ENCODE measurements at regions not wholly inside any gene's neighbourhood (a gene's known extent, or its start where the extent isn't known, plus 50 kb on each side); places are given as distances from the start of the nearest gene placed in this dataset.

- TF ChIP-seq CREB3 (CRISPR knock-in tag; IDR thresholded peaks at IDR 0.05), result peak; percentile 38; the same call in 1 of the 2 replicates
- TF ChIP-seq ARNTL (CRISPR knock-in tag; IDR thresholded peaks at IDR 0.05), result no peak
- TF ChIP-seq POLR2A (IDR thresholded peaks at IDR 0.05; ENCODE audit: insufficient read depth in 1 of 2, low read depth in 2 of 2, low read length in 2 of 2), result peak in 1 of 2 experiments; percentile 42
- 0 out of 2 replicates have a peak, but pooled peaks have one; percentile 44 for TF ChIP-seq ZNF878 (CRISPR knock-in tag; IDR thresholded peaks at IDR 0.05)
- no peak for TF ChIP-seq DNMT1 (CRISPR knock-in tag; IDR thresholded peaks at IDR 0.05)
- no peak for TF ChIP-seq PHF5A (CRISPR knock-in tag; IDR thresholded peaks at IDR 0.05; ENCODE audit: low read depth, unreplicated experiment)
- TF ChIP-seq MTA1 (CRISPR knock-in tag; IDR thresholded peaks at IDR 0.05; ENCODE audit: borderline replicate concordance), result no peak
- peak; percentile 83; the same call in 1 of the 2 replicates for TF ChIP-seq POGK (CRISPR knock-in tag; conservative IDR thresholded peaks at IDR 0.05)
- peak; percentile 77 for TF ChIP-seq ZFY (CRISPR knock-in tag; IDR thresholded peaks at IDR 0.05)
- no peak for TF ChIP-seq MYNN (CRISPR knock-in tag; IDR thresholded peaks at IDR 0.05; ENCODE audit: low read depth)
- TF ChIP-seq ZNF691 (CRISPR knock-in tag; IDR thresholded peaks at IDR 0.05; ENCODE audit: borderline replicate concordance, low read depth), result 0 out of 2 replicates have a peak, but pooled peaks have one; percentile 36
- TF ChIP-seq ZNF234 (CRISPR knock-in tag; conservative IDR thresholded peaks at IDR 0.05), result 0 out of 2 replicates have a peak, but pooled peaks have one; percentile 62
- peak; percentile 79; the same call in 1 of the 2 replicates for TF ChIP-seq MTERF4 (CRISPR knock-in tag; IDR thresholded peaks at IDR 0.05)
- peak; percentile 85 for TF ChIP-seq UBTF (CRISPR knock-in tag; IDR thresholded peaks at IDR 0.05)
- no peak for TF ChIP-seq ZNF558 (CRISPR knock-in tag; IDR thresholded peaks at IDR 0.05; ENCODE audit: borderline replicate concordance)
- TF ChIP-seq CTCF (CRISPR knock-in tag; IDR thresholded peaks at IDR 0.05), result 0 out of 2 replicates have a peak, but pooled peaks have one; percentile 2
- no peak for TF ChIP-seq ZIK1 (CRISPR knock-in tag; IDR thresholded peaks at IDR 0.05; ENCODE audit: borderline replicate concordance, low read depth)
- no peak for TF ChIP-seq RNF2 (conservative IDR thresholded peaks at IDR 0.05; ENCODE audit: low read depth)
- 0 out of 2 replicates have a peak, but pooled peaks have one; percentile 61 for TF ChIP-seq WIZ (CRISPR knock-in tag; IDR thresholded peaks at IDR 0.05)
Measured at GRCh38 chr9:97237951-97238889, 69.2 kb upstream of the CCDC180 start (continued).
